ENCODE measurements at regions not wholly inside any gene's neighbourhood (a gene's known extent, or its start where the extent isn't known, plus 50 kb on each side); places are given as distances from the start of the nearest gene placed in this dataset.

DNA sequence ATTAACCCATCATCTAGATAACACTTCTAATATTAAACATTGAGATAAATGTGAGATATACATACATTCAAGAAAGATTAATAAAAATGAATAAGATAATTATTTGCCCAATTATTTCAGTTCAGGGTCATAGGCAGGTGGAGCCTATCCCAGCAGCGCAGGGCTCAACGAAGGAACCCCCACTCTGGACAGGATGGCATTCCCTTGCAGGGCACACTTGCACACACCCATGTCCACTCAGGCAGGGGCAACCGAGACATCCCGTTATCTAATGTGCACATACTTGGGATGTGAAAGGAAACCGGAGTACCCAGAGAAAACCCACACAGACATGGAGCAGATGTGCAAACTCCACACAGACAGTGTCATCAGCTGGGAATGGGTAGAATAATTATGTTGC lies 175.4 kb upstream of the CMC1 start:
- H3K9me3 ChIP-seq (ENCODE audit: control insufficient read depth in 4 of 4, insufficient read depth in 3 of 4, low read length in 3 of 4), result peaks cover 0 to 6% (median 1%) of the 10 kb centered on the region in 4 donors
- H3K27ac ChIP-seq (ENCODE audit: low read depth in 1 of 2, low read length in 1 of 2), result no peak overlapping the region
- H3K4me3 ChIP-seq, result no peak overlapping the region
- no peak overlapping the region for H3K9ac ChIP-seq (ENCODE audit: insufficient read depth in 1 of 2, low read length in 2 of 2)
- no peak for ATAC-seq (ENCODE audit: insufficient read depth, low FRiP score)
- no peak for DNase-seq
- 93 to 94% methylated on average over 5 of the region's 5 CpGs for WGBS, 2 donors
- TF ChIP-seq, protein P1, sequence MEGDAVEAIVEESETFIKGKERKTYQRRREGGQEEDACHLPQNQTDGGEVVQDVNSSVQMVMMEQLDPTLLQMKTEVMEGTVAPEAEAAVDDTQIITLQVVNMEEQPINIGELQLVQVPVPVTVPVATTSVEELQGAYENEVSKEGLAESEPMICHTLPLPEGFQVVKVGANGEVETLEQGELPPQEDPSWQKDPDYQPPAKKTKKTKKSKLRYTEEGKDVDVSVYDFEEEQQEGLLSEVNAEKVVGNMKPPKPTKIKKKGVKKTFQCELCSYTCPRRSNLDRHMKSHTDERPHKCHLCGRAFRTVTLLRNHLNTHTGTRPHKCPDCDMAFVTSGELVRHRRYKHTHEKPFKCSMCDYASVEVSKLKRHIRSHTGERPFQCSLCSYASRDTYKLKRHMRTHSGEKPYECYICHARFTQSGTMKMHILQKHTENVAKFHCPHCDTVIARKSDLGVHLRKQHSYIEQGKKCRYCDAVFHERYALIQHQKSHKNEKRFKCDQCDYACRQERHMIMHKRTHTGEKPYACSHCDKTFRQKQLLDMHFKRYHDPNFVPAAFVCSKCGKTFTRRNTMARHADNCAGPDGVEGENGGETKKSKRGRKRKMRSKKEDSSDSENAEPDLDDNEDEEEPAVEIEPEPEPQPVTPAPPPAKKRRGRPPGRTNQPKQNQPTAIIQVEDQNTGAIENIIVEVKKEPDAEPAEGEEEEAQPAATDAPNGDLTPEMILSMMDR (IDR thresholded peaks at IDR 0.05; ENCODE audit: control extremely low read depth, extremely low read depth), result no peak
- H3K27me3 ChIP-seq (ENCODE audit: control insufficient read depth in 3 of 3, insufficient read depth in 3 of 3, low read length in 2 of 3), result no peaks in the 10 kb centered on the region
- H3K4me1 ChIP-seq (ENCODE audit: control insufficient read depth in 5 of 5, insufficient read depth in 5 of 5, low read length in 5 of 5), result no peaks in the 10 kb centered on the region
- H3K36me3 ChIP-seq (ENCODE audit: control insufficient read depth in 4 of 4, insufficient read depth in 4 of 4, low read length in 4 of 4), result no peaks in the 10 kb centered on the region

DNA sequence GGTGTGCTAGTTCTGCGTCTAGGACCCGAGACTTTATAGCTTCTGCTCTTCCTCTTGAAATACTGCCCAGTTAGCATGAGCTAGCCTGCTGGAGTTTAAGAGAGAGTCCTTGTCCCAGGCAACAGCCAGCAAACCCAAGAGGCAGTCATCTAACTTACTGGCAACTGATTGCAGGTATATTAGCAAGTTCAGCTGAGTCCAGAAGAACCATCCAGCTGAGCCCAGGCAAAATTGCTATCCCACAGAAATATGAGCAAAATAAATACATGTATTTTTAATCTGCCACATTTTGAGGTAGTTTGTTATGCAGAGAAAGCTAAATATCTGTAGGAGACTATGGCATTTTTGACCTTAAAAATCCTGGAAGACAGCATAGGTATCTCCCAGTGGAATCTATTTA lies 174.4 kb upstream of the CMC1 start:
- no peak overlapping the region for H3K9ac ChIP-seq (ENCODE audit: insufficient read depth in 1 of 2, low read length in 2 of 2)
- H3K4me1 ChIP-seq (ENCODE audit: control insufficient read depth in 5 of 5, insufficient read depth in 5 of 5, low read length in 5 of 5), result no peaks in the 10 kb centered on the region
- H3K27ac ChIP-seq (ENCODE audit: low read depth in 1 of 2, low read length in 1 of 2), result no peak overlapping the region
- TF ChIP-seq, protein P1 (IDR thresholded peaks at IDR 0.05; ENCODE audit: control extremely low read depth, extremely low read depth), result no peak
- peaks cover 0 to 6% (median 1%) of the 10 kb centered on the region in 4 donors for H3K9me3 ChIP-seq (ENCODE audit: control insufficient read depth in 4 of 4, insufficient read depth in 3 of 4, low read length in 3 of 4)
- no peaks in the 10 kb centered on the region for H3K27me3 ChIP-seq (ENCODE audit: control insufficient read depth in 3 of 3, insufficient read depth in 3 of 3, low read length in 2 of 3)
- no peak overlapping the region for H3K4me3 ChIP-seq
- H3K36me3 ChIP-seq (ENCODE audit: control insufficient read depth in 4 of 4, insufficient read depth in 4 of 4, low read length in 4 of 4), result no peaks in the 10 kb centered on the region
- DNase-seq, result no peak
- WGBS, 2 donors, result 94 to 99% methylated on average over 2 of the region's 2 CpGs
- ATAC-seq (ENCODE audit: insufficient read depth, low FRiP score), result no peak

DNA sequence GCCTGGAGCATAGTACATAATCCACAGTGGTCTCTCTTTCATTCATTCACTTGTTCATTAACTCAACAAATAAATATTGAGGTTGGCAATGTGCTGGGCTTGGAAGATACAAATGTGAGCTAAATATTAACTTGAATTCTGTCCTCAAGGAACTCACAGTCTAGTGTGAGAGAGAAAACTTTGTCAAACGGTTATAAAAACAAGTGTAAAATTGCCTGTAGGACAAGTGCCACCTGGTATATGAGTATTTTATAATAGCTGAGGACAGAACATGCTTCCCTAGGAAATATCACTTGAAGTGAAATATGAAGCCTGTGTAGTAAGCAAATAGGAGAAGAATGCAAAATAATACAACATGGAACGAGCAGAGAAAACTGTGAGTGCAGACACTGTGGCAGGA lies 173.1 kb upstream of the CMC1 start:
- peaks cover 0 to 6% (median 1%) of the 10 kb centered on the region in 4 donors for H3K9me3 ChIP-seq (ENCODE audit: control insufficient read depth in 4 of 4, insufficient read depth in 3 of 4, low read length in 3 of 4)
- no peaks in the 10 kb centered on the region for H3K27me3 ChIP-seq (ENCODE audit: control insufficient read depth in 3 of 3, insufficient read depth in 3 of 3, low read length in 2 of 3)
- ATAC-seq (ENCODE audit: insufficient read depth, low FRiP score) (no peak), DNase-seq (no peak)
- TF ChIP-seq, protein P1 (IDR thresholded peaks at IDR 0.05; ENCODE audit: control extremely low read depth, extremely low read depth), result no peak
- WGBS, 2 donors, result 49 to 83% methylated on average over 2 of the region's 2 CpGs
- no peak overlapping the region for H3K4me3 ChIP-seq
- no peaks in the 10 kb centered on the region for H3K4me1 ChIP-seq (ENCODE audit: control insufficient read depth in 5 of 5, insufficient read depth in 5 of 5, low read length in 5 of 5)
- no peaks in the 10 kb centered on the region for H3K36me3 ChIP-seq (ENCODE audit: control insufficient read depth in 4 of 4, insufficient read depth in 4 of 4, low read length in 4 of 4)
- H3K27ac ChIP-seq (ENCODE audit: low read depth in 1 of 2, low read length in 1 of 2), result no peak overlapping the region
- H3K9ac ChIP-seq (ENCODE audit: insufficient read depth in 1 of 2, low read length in 2 of 2), result no peak overlapping the region

DNA sequence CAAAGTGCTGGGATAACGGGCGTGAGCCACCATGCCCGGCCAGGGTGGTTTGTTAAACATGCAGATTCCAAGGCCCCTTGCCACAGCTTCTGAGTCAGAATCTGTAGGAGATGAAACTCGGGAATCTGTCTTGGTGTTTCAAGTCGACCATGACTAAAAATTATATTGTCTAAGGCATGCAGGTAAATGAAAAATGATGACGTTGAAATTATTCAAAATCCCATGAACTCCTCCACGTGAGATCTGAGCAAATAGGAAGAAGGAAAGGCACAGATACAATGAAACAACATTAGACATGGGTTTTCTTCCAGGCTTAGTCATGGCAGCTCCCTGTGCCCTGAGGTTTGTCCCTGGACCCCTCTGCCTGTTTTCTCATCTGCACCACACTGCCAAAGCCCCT lies 172.0 kb upstream of the CMC1 start:
- ATAC-seq (ENCODE audit: insufficient read depth, low FRiP score) (no peak), DNase-seq (no peak)
- Histone ChIP-seq H3K4me1 (ENCODE audit: control insufficient read depth in 5 of 5, insufficient read depth in 5 of 5, low read length in 5 of 5) (no peaks in the 10 kb centered on the region), H3K27me3 (ENCODE audit: control insufficient read depth in 3 of 3, insufficient read depth in 3 of 3, low read length in 2 of 3) (no peaks in the 10 kb centered on the region), H3K36me3 (ENCODE audit: control insufficient read depth in 4 of 4, insufficient read depth in 4 of 4, low read length in 4 of 4) (no peaks in the 10 kb centered on the region), H3K27ac (ENCODE audit: low read depth in 1 of 2, low read length in 1 of 2) (no peak overlapping the region), H3K4me3 (no peak overlapping the region), H3K9me3 (ENCODE audit: control insufficient read depth in 4 of 4, insufficient read depth in 3 of 4, low read length in 3 of 4) (peaks cover 0 to 6% (median 1%) of the 10 kb centered on the region in 4 donors), H3K9ac (ENCODE audit: insufficient read depth in 1 of 2, low read length in 2 of 2) (no peak overlapping the region)
- TF ChIP-seq, protein P1 (IDR thresholded peaks at IDR 0.05; ENCODE audit: control extremely low read depth, extremely low read depth), result no peak
- WGBS, 2 donors, result 84 to 88% methylated on average over 7 of the region's 7 CpGs

All from lung (tissue), 11 donors.